A549 (cell line): ENCODE measurements at regions not wholly inside any gene's neighbourhood (a gene's known extent, or its start where the extent isn't known, plus 50 kb on each side); places are given as distances from the start of the nearest gene placed in this dataset.
A peak's percentile ranks its signal among the peaks of the same experiment; 100 is the strongest.

Experiments used
- ATAC-seq, 2 experiments: fragments of 200-7000 bp in 1 of 2; fragments of >200 bp in 1 of 2; cut with Nextera tagmentation in 1 of 2; cut with Tn5 transposase in 1 of 2; 3 replicates each; pipeline versions ENCODE4 v1.8.0 to v1.9.1; 2018 to 2020; ENCODE audit warnings: mild to moderate bottlenecking in 1 of 2, moderate library complexity in 1 of 2
- CTCF ChIA-PET: fragments of 300-600 bp; sonication (Branson Sonifier 250); formaldehyde crosslinking; extraction: SDS; loops from one replicate; lab custom pipeline; 2021; ENCODE audit warnings: antibody characterized with exemption, inconsistent platforms; lab: Yijun Ruan, JAX
- POLR2A ChIA-PET: fragments of 350-600 bp; formaldehyde crosslinking; extraction: SDS; loops from one replicate; lab custom pipeline; 2021; ENCODE audit warnings: antibody characterized with exemption, inconsistent platforms; lab: Yijun Ruan, JAX
- DNase-seq, 2 experiments: peaks; one replicate each; pipeline versions ENCODE4 v3.0.0 to v3.0.0-alpha.2; 2011 to 2016; ENCODE audit warnings: low read depth in 1 of 2, low spot score in 1 of 2
- FAIRE-seq: peaks from 2 replicates; lab custom pipeline; 2011; peaks lifted over from hg19 to GRCh38; lab: Jason Lieb, UNC
- H3K27ac ChIP-seq, 2 experiments: fragments of >200 bp; sonication (Bioruptor Twin); formaldehyde crosslinking; 3 replicates each; pipeline ENCODE4 v1.5.1; 2016 to 2017
- H3K4me1 ChIP-seq: fragments of >200 bp; sonication (Bioruptor Twin); formaldehyde crosslinking; 3 replicates; pipeline ENCODE4 v1.6.1; 2016
- H3K4me2 ChIP-seq: fragments of >200 bp; sonication (Bioruptor Twin); formaldehyde crosslinking; 3 replicates; pipeline ENCODE4 v1.6.1; 2016
- H3K4me3 ChIP-seq: fragments of >200 bp; sonication (Bioruptor Twin); formaldehyde crosslinking; 3 replicates; pipeline ENCODE4 v1.5.1; 2016
- H3K9me3 ChIP-seq: fragments of >200 bp; sonication (Bioruptor Twin); formaldehyde crosslinking; 3 replicates; pipeline ENCODE4 v1.6.1; 2016
- CBX8 ChIP-seq: fragments of 200-600 bp; sonication (generic); IDR thresholded peaks from 2 replicates; pipeline ENCODE4 v1.6.1; 2016
- CHD2 ChIP-seq: fragments of 150-350 bp; IDR thresholded peaks from 2 replicates; pipeline ENCODE4 v1.6.1; 2014; ENCODE audit warnings: low read length; ENCODE audit not compliant: partially characterized antibody
- CHD4 ChIP-seq: fragments of 200-600 bp; sonication (generic); IDR thresholded peaks from 2 replicates; pipeline ENCODE4 v1.6.1; 2016; ENCODE audit warnings: antibody characterized with exemption, mild to moderate bottlenecking, borderline replicate concordance
- EHF ChIP-seq: fragments of 250-450 bp; sonication (Bioruptor Pico); IDR thresholded peaks from 2 replicates; pipeline ENCODE4 v1.5.0; 2020; ENCODE audit warnings: mild to moderate bottlenecking
- EP300 ChIP-seq, 2 experiments: fragments of >200 bp; sonication (Bioruptor Twin); formaldehyde crosslinking; IDR thresholded peaks; 2 replicates in 1 of 2; 3 replicates in 1 of 2; pipeline ENCODE4 v1.6.1; 2016 to 2017
- FOSL2 ChIP-seq, 2 experiments: fragments of 450-650 bp in 1 of 2; fragments of >200 bp in 1 of 2; sonication (Bioruptor Twin) in 1 of 2; formaldehyde crosslinking; IDR thresholded peaks; 2 replicates each; pipeline versions ENCODE4 v1.5.0 to v1.6.1; 2016 to 2020; ENCODE audit warnings: mild to moderate bottlenecking in 1 of 2, moderate library complexity in 1 of 2
- HOXB13 ChIP-seq: fragments of 250-450 bp; sonication (Bioruptor Pico); IDR thresholded peaks from 2 replicates; pipeline ENCODE4 v1.5.0; 2020; ENCODE audit warnings: low read depth, mild to moderate bottlenecking, moderate library complexity
- KDM5A ChIP-seq: fragments of 200-600 bp; sonication (generic); IDR thresholded peaks from 2 replicates; pipeline ENCODE4 v1.6.1; 2016; ENCODE audit warnings: antibody characterized with exemption, mild to moderate bottlenecking
- MAFK ChIP-seq: fragments of 450-650 bp; IDR thresholded peaks from 2 replicates; pipeline ENCODE4 v1.6.1; 2014; ENCODE audit not compliant: partially characterized antibody
- NFE2L2 ChIP-seq: fragments of 150-350 bp; conservative IDR thresholded peaks from 2 replicates; pipeline ENCODE4 v1.6.1; 2014; ENCODE audit warnings: low read length
- NR3C1 ChIP-seq: fragments of >200 bp; sonication (Bioruptor Twin); formaldehyde crosslinking; IDR thresholded peaks from 3 replicates; pipeline ENCODE4 v1.6.1; 2017
- PHF8 ChIP-seq: fragments of 200-600 bp; sonication (generic); IDR thresholded peaks from 2 replicates; pipeline ENCODE4 v1.6.1; 2016; ENCODE audit warnings: low read depth, mild to moderate bottlenecking, antibody characterized with exemption, moderate library complexity, borderline replicate concordance
- RAD21 ChIP-seq, 2 experiments: fragments of >200 bp in 1 of 2; sonication (Bioruptor Twin) in 1 of 2; formaldehyde crosslinking in 1 of 2; IDR thresholded peaks in 1 of 2; conservative IDR thresholded peaks in 1 of 2; 2 replicates in 1 of 2; 3 replicates in 1 of 2; pipeline ENCODE4 v1.6.1; 2012 to 2018; ENCODE audit warnings: inconsistent platforms in 1 of 2
- REST ChIP-seq: fragments of 200-600 bp; sonication (generic); IDR thresholded peaks from 2 replicates; pipeline ENCODE4 v1.6.1; 2016; ENCODE audit warnings: antibody characterized with exemption, mild to moderate bottlenecking, moderate library complexity
- RNF2 ChIP-seq: fragments of 200-600 bp; sonication (generic); IDR thresholded peaks from 2 replicates; pipeline ENCODE4 v1.6.1; 2016; ENCODE audit warnings: low read depth, mild to moderate bottlenecking, antibody characterized with exemption, moderate library complexity, borderline replicate concordance
- SREBF2 ChIP-seq: fragments of 450-650 bp; IDR thresholded peaks from 2 replicates; pipeline ENCODE4 v1.6.1; 2014; ENCODE audit warnings: mild to moderate bottlenecking, moderate library complexity
- TFCP2L1 ChIP-seq: fragments of 250-450 bp; sonication (Bioruptor Pico); IDR thresholded peaks from 2 replicates; pipeline ENCODE4 v1.5.0; 2021; ENCODE audit warnings: mild to moderate bottlenecking
- ZC3H11A ChIP-seq: fragments of 450-650 bp; IDR thresholded peaks from 2 replicates; pipeline ENCODE4 v1.6.1; 2014; ENCODE audit warnings: antibody characterized with exemption, mild to moderate bottlenecking
- ZNF302 ChIP-seq: fragments of 250-450 bp; sonication (Bioruptor Pico); IDR thresholded peaks from 2 replicates; pipeline ENCODE4 v1.9.0; 2021; ENCODE audit warnings: inconsistent platforms, mild to moderate bottlenecking, moderate library complexity
- WGBS: methylation state at CpG from one replicate; pipeline ENCODE4 v1.1.6; 2017; ENCODE audit errors: missing lambda C conversion rate; 5-methylcytosine and 5-hydroxymethylcytosine counted together
- TF ChIP-seq, protein P1 (sequence below): fragments of >200 bp; sonication (Bioruptor Twin); formaldehyde crosslinking; IDR thresholded peaks from 3 replicates; pipeline ENCODE4 v1.5.1; 2016

DNA sequence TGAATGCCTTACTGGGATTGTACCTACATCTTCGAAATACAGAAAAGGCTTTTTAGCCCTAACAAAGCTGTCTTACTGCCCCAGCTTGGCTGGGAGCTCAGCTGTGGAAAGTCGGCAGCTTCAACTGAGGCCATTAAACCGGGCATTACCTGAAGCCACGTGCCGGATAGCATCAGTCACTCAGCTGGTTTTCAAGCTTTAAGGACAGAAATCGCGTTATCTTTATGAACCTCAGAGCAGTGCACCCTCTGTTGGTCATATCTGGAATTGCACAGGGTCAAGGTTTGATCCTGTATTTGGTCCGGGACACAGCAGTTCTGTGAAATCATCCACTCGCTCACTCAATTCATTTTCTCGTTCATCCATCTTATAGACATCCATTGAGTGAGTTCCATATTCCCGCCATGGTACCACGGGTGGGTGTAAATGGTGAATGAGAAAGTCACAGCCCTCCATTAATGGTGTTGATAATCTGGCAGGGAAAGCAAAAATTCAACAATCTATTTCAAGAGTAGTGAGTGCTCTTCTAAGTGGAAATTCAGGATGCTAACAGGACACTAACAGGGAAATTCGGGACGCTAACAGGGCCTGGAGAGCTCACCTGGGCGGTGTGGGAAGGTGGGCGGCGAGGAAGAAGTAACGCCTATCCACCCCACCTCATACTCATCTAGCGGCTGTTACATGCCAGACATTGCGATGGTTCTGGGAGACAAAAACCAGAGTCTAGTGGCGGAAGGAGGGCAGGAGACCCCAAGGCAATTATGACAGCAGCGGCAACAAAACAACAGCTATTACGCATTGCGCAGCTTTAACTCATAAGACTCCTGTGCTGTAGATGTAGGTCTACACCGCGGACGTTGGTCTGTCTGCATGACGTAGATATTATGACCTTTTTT, 60.6 kb upstream of the TCL1A start (continued):
- no peak for TF ChIP-seq EP300 (IDR thresholded peaks at IDR 0.05)
- TF ChIP-seq TFCP2L1 (CRISPR knock-in tag) = no peak
- TF ChIP-seq CBX8 = no peak
- no peak for TF ChIP-seq ZNF302 (CRISPR knock-in tag)
- TF ChIP-seq CHD2 = no peak
- no peak for TF ChIP-seq NFE2L2
- TF ChIP-seq NR3C1 = no peak
- no peak for TF ChIP-seq MAFK
- no peak for TF ChIP-seq KDM5A
- no peak for TF ChIP-seq SREBF2
- no peak for TF ChIP-seq CHD4
- peak; percentile 54 to 58; a peak in 4 of 5 replicates for TF ChIP-seq RAD21 (conservative IDR thresholded peaks at IDR 0.05 in 1 of 2, IDR thresholded peaks at IDR 0.05 in 1 of 2)
- no peak for TF ChIP-seq REST
- no peak for TF ChIP-seq FOSL2 (IDR thresholded peaks at IDR 0.05)
- no peak for TF ChIP-seq FOSL2 (CRISPR knock-in tag; IDR thresholded peaks at IDR 0.05)

- DNase-seq = no peak
- POLR2A ChIA-PET = no interaction called here
- CTCF ChIA-PET = interaction anchor here (1.0 to 1.1 kb wide), 2 partner anchors 8 to 10 kb away, joined by 3 read pairs; no protein-coding TSS in a partner anchor
- Histone ChIP-seq H3K4me3 (no peak overlapping the region), H3K9me3 (no peaks in the 10 kb centered on the region), H3K4me2 (no peak overlapping the region), H3K27ac (no peak overlapping the region), H3K4me1 (no peaks in the 10 kb centered on the region)
- TF ChIP-seq PHF8 = no peak
- no peak for TF ChIP-seq HOXB13 (CRISPR knock-in tag)
- no peak for TF ChIP-seq MAFK
- no peak for TF ChIP-seq RNF2
- TF ChIP-seq EHF (CRISPR knock-in tag) = no peak
- no peak for TF ChIP-seq ZC3H11A
- TF ChIP-seq, protein P1, sequence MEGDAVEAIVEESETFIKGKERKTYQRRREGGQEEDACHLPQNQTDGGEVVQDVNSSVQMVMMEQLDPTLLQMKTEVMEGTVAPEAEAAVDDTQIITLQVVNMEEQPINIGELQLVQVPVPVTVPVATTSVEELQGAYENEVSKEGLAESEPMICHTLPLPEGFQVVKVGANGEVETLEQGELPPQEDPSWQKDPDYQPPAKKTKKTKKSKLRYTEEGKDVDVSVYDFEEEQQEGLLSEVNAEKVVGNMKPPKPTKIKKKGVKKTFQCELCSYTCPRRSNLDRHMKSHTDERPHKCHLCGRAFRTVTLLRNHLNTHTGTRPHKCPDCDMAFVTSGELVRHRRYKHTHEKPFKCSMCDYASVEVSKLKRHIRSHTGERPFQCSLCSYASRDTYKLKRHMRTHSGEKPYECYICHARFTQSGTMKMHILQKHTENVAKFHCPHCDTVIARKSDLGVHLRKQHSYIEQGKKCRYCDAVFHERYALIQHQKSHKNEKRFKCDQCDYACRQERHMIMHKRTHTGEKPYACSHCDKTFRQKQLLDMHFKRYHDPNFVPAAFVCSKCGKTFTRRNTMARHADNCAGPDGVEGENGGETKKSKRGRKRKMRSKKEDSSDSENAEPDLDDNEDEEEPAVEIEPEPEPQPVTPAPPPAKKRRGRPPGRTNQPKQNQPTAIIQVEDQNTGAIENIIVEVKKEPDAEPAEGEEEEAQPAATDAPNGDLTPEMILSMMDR = no peak
- no peak for ATAC-seq
- WGBS = 4% methylated on average over 3 of the region's 3 CpGs
- FAIRE-seq = no peak
These were observed 56.9 kb upstream of the TCL1A start for GRCh38 chr14:95770777-95771176.
